ENCODE measurements at regions not wholly inside any gene's neighbourhood (a gene's known extent, or its start where the extent isn't known, plus 50 kb on each side); places are given as distances from the start of the nearest gene placed in this dataset.

GRCh38 chr15:77815015-77815414 lies 182.3 kb upstream of the LINGO1 start:
- TF ChIP-seq EZH2phosphoT487 (IDR thresholded peaks at IDR 0.05) (no peak), CTCF (IDR thresholded peaks at IDR 0.05) (no peak), EZH2 (IDR thresholded peaks at IDR 0.05) (no peak)

Measured in neural progenitor cell (in vitro differentiated cells).